ENCODE measurements at regions not wholly inside any gene's neighbourhood (a gene's known extent, or its start where the extent isn't known, plus 50 kb on each side); places are given as distances from the start of the nearest gene placed in this dataset.

DNA sequence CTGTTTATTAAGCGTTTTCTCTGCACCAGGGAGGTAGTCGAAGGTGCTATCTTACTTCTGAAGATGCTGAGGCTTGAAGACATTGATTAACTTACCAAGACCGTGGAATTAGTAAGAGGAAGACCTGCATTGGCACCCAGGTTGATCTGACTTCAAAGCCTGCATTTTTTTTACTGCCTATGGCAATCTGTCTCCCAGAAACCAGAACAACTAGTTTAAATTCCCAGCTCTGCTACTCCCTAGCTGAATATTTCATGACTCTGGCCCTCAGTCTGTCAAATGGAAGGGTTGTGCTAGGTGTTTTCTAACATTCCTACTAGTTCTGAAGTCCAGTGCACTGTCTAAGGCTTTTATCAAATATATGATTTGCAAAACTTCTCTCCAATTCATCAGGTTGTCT lies 52.0 kb upstream of the GRAMD1B start:
- DNase-seq = no peak

DNA sequence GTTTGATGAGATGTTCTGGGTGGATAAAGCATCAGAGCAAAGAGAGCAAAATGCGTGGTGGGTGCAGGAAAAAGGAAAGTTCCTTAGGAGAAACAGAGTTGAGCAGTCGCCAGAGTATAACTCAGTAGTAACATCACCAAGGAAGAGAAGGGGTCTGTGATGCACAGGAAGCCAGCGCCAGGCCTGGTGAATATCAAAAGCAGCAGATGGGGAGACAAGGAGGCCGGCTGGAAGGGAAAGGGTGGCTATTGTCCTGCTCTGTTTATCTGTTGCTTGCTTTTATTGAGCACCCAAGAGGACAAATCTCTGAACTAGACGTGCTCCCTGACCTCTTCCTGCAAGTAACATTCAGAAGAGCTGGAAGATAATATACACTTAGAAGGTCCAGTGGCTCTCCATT lies 52.7 kb upstream of the GRAMD1B start:
- DNase-seq = no peak

- DNase-seq = no peak
Measured at GRCh38 chr11:123375832-123376231, 54.2 kb upstream of the GRAMD1B start.

GRCh38 chr11:123374622-123374968 lies 55.5 kb upstream of the GRAMD1B start:
- no peak for DNase-seq

- DNase-seq = no peak
Measured at GRCh38 chr11:123373754-123374621, 56.1 kb upstream of the GRAMD1B start.

DNA sequence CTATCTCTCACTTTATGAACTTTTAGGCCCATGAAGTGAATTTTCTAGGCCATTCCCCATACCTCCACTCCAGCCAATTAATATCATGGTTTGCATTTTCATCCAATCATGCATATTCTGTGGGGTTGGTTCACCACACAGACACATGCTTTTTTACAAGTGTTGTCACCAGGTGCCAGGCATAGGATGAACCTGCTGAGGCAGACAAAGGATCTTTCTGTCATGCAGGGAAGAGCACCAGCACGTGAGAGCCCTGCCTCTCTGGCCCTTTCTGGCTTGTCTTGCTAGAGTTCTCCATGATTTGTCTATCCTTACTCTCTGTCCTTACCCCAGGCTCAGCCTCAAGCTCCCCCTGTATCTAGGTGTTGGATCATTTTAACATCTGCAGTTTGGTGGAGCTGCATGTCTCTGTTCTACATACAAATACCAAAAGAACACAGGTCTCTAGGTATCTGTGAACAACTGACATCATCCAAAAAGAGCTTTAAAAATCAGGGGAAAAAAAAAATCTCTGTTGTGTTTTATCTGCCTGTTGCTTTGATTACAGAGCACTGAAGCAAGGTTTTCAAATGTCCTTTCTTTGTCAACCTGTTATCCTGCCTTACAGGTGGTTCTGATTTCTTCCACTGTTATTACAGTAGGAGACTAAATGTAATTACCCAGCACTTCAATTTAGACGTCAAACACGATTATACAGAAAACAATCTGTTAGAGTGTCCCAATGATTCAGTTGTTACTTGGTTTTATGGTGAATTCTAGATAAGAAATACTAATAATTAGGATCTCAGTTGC lies 58.4 kb upstream of the GRAMD1B start:
- no peak for DNase-seq

- DNase-seq = no peak
Measured at GRCh38 chr11:123366924-123367323, 63.1 kb upstream of the GRAMD1B start.

- DNase-seq = no peak
Measured at GRCh38 chr11:123365955-123366354, 64.1 kb upstream of the GRAMD1B start.

- no peak for DNase-seq
Measured at GRCh38 chr11:123364080-123364479, 66.0 kb upstream of the GRAMD1B start.

- no peak for DNase-seq
Measured at GRCh38 chr11:123363556-123363955, 66.5 kb upstream of the GRAMD1B start.

DNA sequence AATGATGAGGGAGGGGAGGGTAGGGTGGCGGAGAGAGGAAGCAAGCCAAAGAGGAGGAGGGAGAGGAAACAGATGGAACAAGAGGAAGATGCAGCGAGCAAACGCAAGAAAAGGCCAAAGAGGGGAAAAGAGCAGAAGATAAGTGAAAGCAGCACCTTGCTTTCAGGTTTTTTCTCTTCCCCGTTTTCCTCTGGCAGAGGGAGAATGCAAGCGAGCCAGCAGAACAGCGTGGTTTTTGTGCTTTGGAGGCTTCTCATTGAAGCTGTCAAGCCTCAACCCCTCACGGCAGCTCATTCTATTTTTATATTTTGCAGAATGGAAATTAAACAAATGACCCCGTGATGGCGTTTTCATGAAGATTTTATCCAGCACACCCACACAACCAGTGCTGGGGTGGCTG lies 67.1 kb upstream of the GRAMD1B start:
- DNase-seq = no peak

GRCh38 chr11:123362186-123362585 lies 67.9 kb upstream of the GRAMD1B start:
- no peak for DNase-seq

DNA sequence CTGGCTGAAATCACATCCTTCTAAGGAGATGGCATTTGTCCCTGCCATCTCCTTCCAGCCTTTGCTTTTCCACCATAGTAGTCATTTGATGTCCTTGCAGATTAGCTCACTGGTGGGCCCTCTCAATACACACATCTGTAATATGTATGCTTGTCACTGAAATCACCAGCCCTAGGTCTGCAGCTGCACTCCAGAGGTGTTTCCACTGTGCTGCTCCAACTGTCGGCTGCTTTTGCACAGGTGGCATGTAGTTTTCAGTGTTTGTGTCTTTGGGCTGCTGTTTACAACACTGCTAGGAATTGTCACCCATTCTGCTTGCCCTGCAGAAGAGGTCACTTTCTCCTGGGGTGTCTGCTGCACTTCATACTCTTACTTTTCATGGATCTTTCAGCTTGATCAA lies 69.0 kb upstream of the GRAMD1B start:
- no peak for DNase-seq

DNA sequence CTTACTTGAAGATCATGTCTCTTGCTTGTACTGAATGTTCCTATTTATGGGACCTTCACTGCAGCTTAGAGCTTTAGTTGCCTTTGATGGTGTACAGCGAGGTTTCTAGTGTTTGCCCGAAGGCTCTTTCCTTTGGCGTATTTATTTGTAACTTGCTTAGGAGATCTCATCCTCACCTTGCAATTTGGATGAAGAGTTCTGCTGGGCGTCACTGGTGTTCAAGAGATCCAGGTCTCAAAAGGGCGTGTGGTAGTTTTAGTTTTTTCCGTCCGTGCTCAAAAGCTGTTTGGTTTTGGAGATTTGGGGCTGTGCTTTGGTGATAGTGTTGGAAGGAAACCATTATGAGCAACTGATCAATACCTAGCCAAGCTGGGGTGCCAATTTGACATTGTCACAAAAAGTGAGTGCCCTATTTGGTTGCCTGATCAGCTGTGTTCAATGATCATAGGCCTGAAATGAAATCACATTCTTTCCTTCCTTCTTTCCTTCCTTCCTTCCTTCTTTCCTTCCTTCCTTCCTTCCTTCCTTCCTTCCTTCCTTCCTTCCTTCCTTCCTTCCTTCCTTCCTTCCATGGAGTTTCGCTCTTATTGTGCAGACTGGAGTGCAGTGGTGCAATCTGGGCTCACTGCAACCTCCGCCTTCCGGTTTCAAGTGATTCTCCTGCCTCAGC lies 69.7 kb upstream of the GRAMD1B start:
- DNase-seq = no peak

DNA sequence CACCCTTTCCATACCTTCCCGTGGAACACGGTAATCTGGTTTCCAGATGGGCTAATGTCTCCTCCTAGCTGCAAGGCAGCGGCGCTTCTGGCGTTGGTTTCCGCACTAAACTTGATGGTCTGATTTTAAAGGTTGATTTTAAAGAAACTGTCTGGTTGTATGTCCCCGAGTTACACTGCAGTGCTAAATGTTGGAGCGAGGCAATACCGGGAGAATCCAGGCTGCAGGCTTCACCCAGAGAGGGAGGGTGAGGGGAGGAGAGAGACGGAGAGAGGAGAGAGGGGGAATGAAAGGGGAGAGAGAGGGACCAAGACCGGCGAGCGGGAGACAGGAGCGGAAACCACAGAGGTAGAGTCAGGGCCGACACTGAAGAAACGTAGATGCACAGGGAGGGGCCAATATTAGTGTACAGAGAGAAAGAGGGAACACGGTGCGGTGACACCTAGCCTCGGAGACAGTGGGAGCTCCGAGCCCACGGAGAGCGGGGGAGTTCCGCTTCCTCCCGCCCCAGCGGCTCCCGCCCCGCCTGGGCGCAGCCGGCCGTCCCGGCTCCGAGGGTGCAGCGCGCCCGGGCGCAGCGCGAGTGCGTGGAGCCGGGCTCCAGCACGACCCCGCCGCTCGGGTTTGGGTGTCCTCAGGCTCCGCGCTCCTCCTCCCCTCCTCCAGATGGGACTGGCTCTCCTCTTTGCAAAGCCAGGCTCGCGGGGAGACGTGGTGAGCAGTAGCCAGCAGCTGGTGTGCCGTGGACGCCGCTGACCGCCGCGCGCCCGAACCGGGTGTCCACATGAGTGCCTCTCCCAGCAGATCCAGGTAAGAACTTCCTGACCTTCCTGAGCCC lies 71.9 kb upstream of the GRAMD1B start:
- peak; percentile 61 for DNase-seq

GRCh38 chr11:123357353-123357989 lies 72.6 kb upstream of the GRAMD1B start:
- peak; percentile 42 for DNase-seq

GRCh38 chr11:123356539-123356938 lies 73.5 kb upstream of the GRAMD1B start:
- peak; percentile 67 for DNase-seq

GRCh38 chr11:123354371-123354975 lies 75.6 kb upstream of the GRAMD1B start:
- no peak for DNase-seq

- no peak for DNase-seq
Measured at GRCh38 chr11:123351375-123351774, 78.7 kb upstream of the GRAMD1B start.

GRCh38 chr11:123349382-123349781 lies 80.7 kb upstream of the GRAMD1B start:
- DNase-seq = no peak

- no peak for DNase-seq
Measured at GRCh38 chr11:123344790-123345357, 85.2 kb upstream of the GRAMD1B start.

Data from stimulated activated CD8-positive, alpha-beta memory T cell treated with anti-CD3 and anti-CD28 coated beads, Interleukin-4, amount 100 ng/mL, for 48 hours (primary cell).